ENCODE measurements at regions not wholly inside any gene's neighbourhood (a gene's known extent, or its start where the extent isn't known, plus 50 kb on each side); places are given as distances from the start of the nearest gene placed in this dataset.
"Not testable (repeated sequence)": the region's sequence is repeated elsewhere in the genome, so short reads cannot be mapped to it uniquely, and the experiment has no call there.

GRCh38 chr15:79492065-79492464, 59.9 kb downstream of the MINAR1 start:
- no peak for DNase-seq
- no peak overlapping the region for H3K4me3 ChIP-seq (ENCODE audit: insufficient read depth, low read depth, low read length)
- no peaks in the 10 kb centered on the region for H3K27me3 ChIP-seq (ENCODE audit: control insufficient read depth, insufficient read depth, low read length)
- H3K36me3 ChIP-seq (replicated peaks; ENCODE audit: control insufficient read depth, insufficient read depth, low read length) = no peaks in the 10 kb centered on the region

- Histone ChIP-seq H3K27me3 (ENCODE audit: control insufficient read depth, insufficient read depth, low read length) (no peaks in the 10 kb centered on the region), H3K4me3 (ENCODE audit: insufficient read depth, low read depth, low read length) (no peak overlapping the region), H3K36me3 (replicated peaks; ENCODE audit: control insufficient read depth, insufficient read depth, low read length) (no peaks in the 10 kb centered on the region)
- DNase-seq = no peak
Observed at GRCh38 chr15:79494384-79494909, 62.3 kb downstream of the MINAR1 start.

GRCh38 chr15:79494963-79495755, 63.0 kb downstream of the MINAR1 start:
- no peak overlapping the region for H3K4me3 ChIP-seq (ENCODE audit: insufficient read depth, low read depth, low read length)
- H3K27me3 ChIP-seq (ENCODE audit: control insufficient read depth, insufficient read depth, low read length) = no peaks in the 10 kb centered on the region
- peak; percentile 54 for DNase-seq
- H3K36me3 ChIP-seq (replicated peaks; ENCODE audit: control insufficient read depth, insufficient read depth, low read length) = no peaks in the 10 kb centered on the region

GRCh38 chr15:79495775-79496174, 63.6 kb downstream of the MINAR1 start:
- no peaks in the 10 kb centered on the region for H3K27me3 ChIP-seq (ENCODE audit: control insufficient read depth, insufficient read depth, low read length)
- no peak overlapping the region for H3K4me3 ChIP-seq (ENCODE audit: insufficient read depth, low read depth, low read length)
- no peaks in the 10 kb centered on the region for H3K36me3 ChIP-seq (replicated peaks; ENCODE audit: control insufficient read depth, insufficient read depth, low read length)
- no peak for DNase-seq

- H3K36me3 ChIP-seq (replicated peaks; ENCODE audit: control insufficient read depth, insufficient read depth, low read length) = no peaks in the 10 kb centered on the region
- no peak overlapping the region for H3K4me3 ChIP-seq (ENCODE audit: insufficient read depth, low read depth, low read length)
- no peak for DNase-seq
- H3K27me3 ChIP-seq (ENCODE audit: control insufficient read depth, insufficient read depth, low read length) = no peaks in the 10 kb centered on the region
Observed at GRCh38 chr15:79496838-79497237, 64.7 kb downstream of the MINAR1 start.

- no peaks in the 10 kb centered on the region for H3K36me3 ChIP-seq (replicated peaks; ENCODE audit: control insufficient read depth, insufficient read depth, low read length)
- H3K4me3 ChIP-seq (ENCODE audit: insufficient read depth, low read depth, low read length) = no peak overlapping the region
- no peaks in the 10 kb centered on the region for H3K27me3 ChIP-seq (ENCODE audit: control insufficient read depth, insufficient read depth, low read length)
- DNase-seq = no peak
Observed at GRCh38 chr15:79501086-79501485, 69.0 kb downstream of the MINAR1 start.

GRCh38 chr15:79505956-79506355, 73.8 kb downstream of the MINAR1 start:
- Histone ChIP-seq H3K27me3 (ENCODE audit: control insufficient read depth, insufficient read depth, low read length) (no peaks in the 10 kb centered on the region; the same call in 1 of the 2 replicates), H3K36me3 (replicated peaks; ENCODE audit: control insufficient read depth, insufficient read depth, low read length) (no peaks in the 10 kb centered on the region), H3K4me3 (ENCODE audit: insufficient read depth, low read depth, low read length) (no peak overlapping the region)
- no peak for DNase-seq

GRCh38 chr15:79512844-79513243, 80.7 kb downstream of the MINAR1 start:
- H3K36me3 ChIP-seq (replicated peaks; ENCODE audit: control insufficient read depth, insufficient read depth, low read length); H3K4me3 ChIP-seq (ENCODE audit: insufficient read depth, low read depth, low read length); H3K27me3 ChIP-seq (ENCODE audit: control insufficient read depth, insufficient read depth, low read length); DNase-seq: not testable (repeated sequence)

GRCh38 chr15:79513417-79513816, 81.3 kb downstream of the MINAR1 start:
- H3K36me3 ChIP-seq (replicated peaks; ENCODE audit: control insufficient read depth, insufficient read depth, low read length) = no peaks in the 10 kb centered on the region
- no peaks in the 10 kb centered on the region for H3K27me3 ChIP-seq (ENCODE audit: control insufficient read depth, insufficient read depth, low read length)
- H3K4me3 ChIP-seq (ENCODE audit: insufficient read depth, low read depth, low read length) = no peak overlapping the region
- no peak for DNase-seq

- no peaks in the 10 kb centered on the region for H3K27me3 ChIP-seq (ENCODE audit: control insufficient read depth, insufficient read depth, low read length)
- no peaks in the 10 kb centered on the region for H3K36me3 ChIP-seq (replicated peaks; ENCODE audit: control insufficient read depth, insufficient read depth, low read length)
- no peak overlapping the region for H3K4me3 ChIP-seq (ENCODE audit: insufficient read depth, low read depth, low read length)
- no peak for DNase-seq
Observed at GRCh38 chr15:79513940-79514339, 81.8 kb downstream of the MINAR1 start.

GRCh38 chr15:79515300-79516027, 83.3 kb downstream of the MINAR1 start:
- H3K4me3 ChIP-seq (ENCODE audit: insufficient read depth, low read depth, low read length) = no peak overlapping the region
- H3K27me3 ChIP-seq (ENCODE audit: control insufficient read depth, insufficient read depth, low read length) = no peaks in the 10 kb centered on the region
- no peaks in the 10 kb centered on the region for H3K36me3 ChIP-seq (replicated peaks; ENCODE audit: control insufficient read depth, insufficient read depth, low read length)
- no peak for DNase-seq

GRCh38 chr15:79516155-79516554, 84.0 kb downstream of the MINAR1 start:
- Histone ChIP-seq H3K4me3 (ENCODE audit: insufficient read depth, low read depth, low read length) (no peak overlapping the region), H3K27me3 (ENCODE audit: control insufficient read depth, insufficient read depth, low read length) (no peaks in the 10 kb centered on the region), H3K36me3 (replicated peaks; ENCODE audit: control insufficient read depth, insufficient read depth, low read length) (no peaks in the 10 kb centered on the region)
- DNase-seq = no peak

- Histone ChIP-seq H3K27me3 (ENCODE audit: control insufficient read depth, insufficient read depth, low read length) (no peaks in the 10 kb centered on the region), H3K4me3 (ENCODE audit: insufficient read depth, low read depth, low read length) (no peak overlapping the region), H3K36me3 (replicated peaks; ENCODE audit: control insufficient read depth, insufficient read depth, low read length) (no peaks in the 10 kb centered on the region)
- DNase-seq = no peak
Observed at GRCh38 chr15:79516646-79517045, 84.5 kb downstream of the MINAR1 start.

GRCh38 chr15:79519628-79520027, 87.5 kb downstream of the MINAR1 start:
- Histone ChIP-seq H3K36me3 (replicated peaks; ENCODE audit: control insufficient read depth, insufficient read depth, low read length) (no peaks in the 10 kb centered on the region), H3K27me3 (ENCODE audit: control insufficient read depth, insufficient read depth, low read length) (no peaks in the 10 kb centered on the region), H3K4me3 (ENCODE audit: insufficient read depth, low read depth, low read length) (no peak overlapping the region)
- DNase-seq = no peak

- Histone ChIP-seq H3K4me3 (ENCODE audit: insufficient read depth, low read depth, low read length) (no peak overlapping the region), H3K36me3 (replicated peaks; ENCODE audit: control insufficient read depth, insufficient read depth, low read length) (no peaks in the 10 kb centered on the region), H3K27me3 (ENCODE audit: control insufficient read depth, insufficient read depth, low read length) (no peaks in the 10 kb centered on the region)
- no peak for DNase-seq
Observed at GRCh38 chr15:79520654-79521053, 88.5 kb downstream of the MINAR1 start.
